Endothelial cell of umbilical vein (primary cell): ENCODE measurements at regions not wholly inside any gene's neighbourhood (a gene's known extent, or its start where the extent isn't known, plus 50 kb on each side); places are given as distances from the start of the nearest gene placed in this dataset.

Source experiments
- BruUV-seq: library from RNA; stranded (reverse); fragments of 400-500 nt; replicated peaks from 2 replicates; lab custom pipeline; 2021; lab: Mats Ljungman, UMichigan
- CTCF ChIA-PET: fragments of 300-600, 350-600 bp; sonication (Branson Sonifier 250); formaldehyde crosslinking; loops from one replicate; lab custom pipeline; 2021; ENCODE audit warnings: antibody characterized with exemption, inconsistent platforms; lab: Charles Lee
- POLR2A ChIA-PET: fragments of 300-600, 350-600 bp; sonication (Branson Sonifier 250); formaldehyde crosslinking; loops from one replicate; lab custom pipeline; 2021; ENCODE audit warnings: antibody characterized with exemption, inconsistent platforms; lab: Charles Lee
- DNase-seq: peaks from one replicate; pipeline ENCODE4 v3.0.0-alpha.2; 2011; ENCODE audit warnings: low read depth, low spot score
- FAIRE-seq: peaks from 2 replicates; lab custom pipeline; 2011; peaks lifted over from hg19 to GRCh38; lab: Jason Lieb, UNC
- H2AFZ ChIP-seq: 2 replicates; pipeline ENCODE4 v1.6.0; 2012; ENCODE audit warnings: low read depth, low read length, control low read depth, inconsistent platforms
- H3K27ac ChIP-seq: 2 replicates; pipeline ENCODE4 v1.5.1; 2011; ENCODE audit warnings: low read depth, mild to moderate bottlenecking, control low read depth, low read length, moderate library complexity; ENCODE audit not compliant: insufficient read depth
- H3K27me3 ChIP-seq, 2 experiments: 2 replicates each; pipeline versions ENCODE4 v1.6.0 to v1.6.1; 2011; ENCODE audit warnings: low read length in 2 of 2, mixed read lengths in 1 of 2; ENCODE audit not compliant: control insufficient read depth in 2 of 2, insufficient read depth in 2 of 2
- H3K36me3 ChIP-seq, 2 experiments: 2 replicates in 1 of 2; 3 replicates in 1 of 2; pipeline ENCODE4 v1.5.1; 2011; ENCODE audit warnings: low read length in 2 of 2, mild to moderate bottlenecking in 1 of 2, moderate library complexity in 1 of 2; ENCODE audit not compliant: control insufficient read depth in 2 of 2, insufficient read depth in 2 of 2; ENCODE audit errors: extremely low read depth in 1 of 2
- H3K4me1 ChIP-seq: 3 replicates; pipeline ENCODE4 v1.5.1; 2011; ENCODE audit warnings: mild to moderate bottlenecking, low read length; ENCODE audit not compliant: control insufficient read depth, insufficient read depth; ENCODE audit errors: extremely low read depth
- H3K4me2 ChIP-seq: 2 replicates; pipeline ENCODE4 v1.6.1; 2011; ENCODE audit warnings: low read length, control low read depth, mixed read lengths; ENCODE audit not compliant: insufficient read depth
- H3K4me3 ChIP-seq, 3 experiments: fragments of 200-600 bp in 1 of 3; sonication (generic), shearing (Covaris generic) in 1 of 3; replicated peaks in 1 of 3; 2 replicates each; pipeline ENCODE4 v1.5.1; 2011 to 2016; ENCODE audit warnings: control low read depth in 3 of 3, low read length in 3 of 3, mild to moderate bottlenecking in 2 of 3, inconsistent platforms in 1 of 3, low read depth in 1 of 3, moderate library complexity in 1 of 3; ENCODE audit not compliant: insufficient read depth in 1 of 3
- H3K79me2 ChIP-seq: 2 replicates; pipeline ENCODE4 v1.6.0; 2012; ENCODE audit warnings: low read length, inconsistent platforms; ENCODE audit not compliant: control insufficient read depth, insufficient read depth
- H3K9ac ChIP-seq: replicated peaks from 2 replicates; pipeline ENCODE3; 2011; ENCODE audit warnings: low read length, control low read depth; ENCODE audit not compliant: insufficient read depth; ENCODE audit errors: extremely low read depth
- H3K9me1 ChIP-seq: replicated peaks from 3 replicates; pipeline ENCODE4 v1.6.0; 2011; ENCODE audit warnings: mild to moderate bottlenecking, low read length; ENCODE audit not compliant: control insufficient read depth, insufficient read depth; ENCODE audit errors: extremely low read depth
- H3K9me3 ChIP-seq: replicated peaks from 2 replicates; pipeline ENCODE4 v1.5.1; 2012; ENCODE audit warnings: low read length, inconsistent platforms; ENCODE audit not compliant: control insufficient read depth, insufficient read depth
- H4K20me1 ChIP-seq: replicated peaks from 2 replicates; pipeline ENCODE3; 2011; ENCODE audit warnings: mild to moderate bottlenecking, low read length; ENCODE audit not compliant: control insufficient read depth, insufficient read depth; ENCODE audit errors: extremely low read depth
- CTCF ChIP-seq, 2 donors: IDR thresholded peaks; 1 replicate in 1 of 2; 2 replicates in 1 of 2; pipeline ENCODE4 v1.5.1; 2011; ENCODE audit warnings: low read length in 2 of 2, mild to moderate bottlenecking in 2 of 2, moderate library complexity in 2 of 2, control low read depth in 1 of 2, inconsistent platforms in 1 of 2, low read depth in 1 of 2; ENCODE audit not compliant: insufficient read depth in 1 of 2; ENCODE audit errors: extremely low read depth in 1 of 2
- EZH2 ChIP-seq: IDR thresholded peaks from 2 replicates; pipeline ENCODE4 v1.6.1; 2012; ENCODE audit warnings: borderline replicate concordance, low read depth, mild to moderate bottlenecking, moderate library complexity, low read length, inconsistent platforms; ENCODE audit not compliant: severe bottlenecking
- JUN ChIP-seq: IDR thresholded peaks from 2 replicates; pipeline ENCODE4 v1.6.1; 2011; ENCODE audit warnings: borderline replicate concordance, low read depth; ENCODE audit not compliant: insufficient read length, insufficient read depth
- MAX ChIP-seq: IDR thresholded peaks from 2 replicates; pipeline ENCODE4 v1.6.1; 2011; ENCODE audit not compliant: insufficient read depth, insufficient read length
- MYC ChIP-seq: IDR thresholded peaks from one replicate; pipeline ENCODE4 v1.6.1; 2011; ENCODE audit warnings: mild to moderate bottlenecking, low read depth, low read length
- POLR2A ChIP-seq: IDR thresholded peaks from 2 replicates; pipeline ENCODE4 v1.6.1; 2012; ENCODE audit warnings: low read depth, mild to moderate bottlenecking, control low read depth, low read length
- POLR2AphosphoS5 ChIP-seq: IDR thresholded peaks from 2 replicates; pipeline ENCODE4 v1.6.1; 2012; ENCODE audit warnings: low read depth, mild to moderate bottlenecking, control low read depth, low read length, moderate library complexity; ENCODE audit not compliant: insufficient read depth
- dilution Hi-C: fragments of 300-500 bp; cut with MboI; formaldehyde crosslinking; loops from one replicate; pipeline ENCODE4 v1.15.0; 2019; ENCODE audit warnings: low sequenced_read_pairs; ENCODE audit not compliant: extremely low pct_ligation_motif_present
- intact Hi-C: fragments of 100-400 bp; cut with micrococcal nuclease; formaldehyde crosslinking; loops from one replicate; pipeline ENCODE4 v1.10.0; 2022

- DNase-seq, result no peak
- Histone ChIP-seq H3K27me3 (no peaks in the 10 kb centered on the region), H3K9ac (no peak overlapping the region), H3K9me1 (no peaks in the 10 kb centered on the region), H4K20me1 (no peaks in the 10 kb centered on the region), H3K4me3 (no peak overlapping the region), H3K36me3 (no peaks in the 10 kb centered on the region), H3K9me3 (no peaks in the 10 kb centered on the region), H3K4me2 (no peak overlapping the region), H2AFZ (no peak overlapping the region), H3K4me1 (no peaks in the 10 kb centered on the region), H3K27ac (no peak overlapping the region), H3K79me2 (no peaks in the 10 kb centered on the region)
- ChIA-PET POLR2A (no interaction called here), CTCF (no interaction called here)
- intact Hi-C loops, result no loop called here
- FAIRE-seq, result no peak
- TF ChIP-seq EZH2, result no peak
- TF ChIP-seq POLR2AphosphoS5, result no peak
- TF ChIP-seq JUN, result no peak
- no peak for TF ChIP-seq MAX
- no peak for TF ChIP-seq MYC
- TF ChIP-seq POLR2A, result no peak
- TF ChIP-seq CTCF (IDR thresholded peaks at IDR 0.05; ENCODE audit: extremely low read depth in 1 of 2, insufficient read depth in 1 of 2, low read depth in 1 of 2, low read length in 2 of 2), result no peak
- BruUV-seq, result no TSS peak
- dilution Hi-C loops, result no loop called here
Measured at GRCh38 chr2:147636238-147636882, 208.5 kb upstream of the ACVR2A start.
